ENCODE measurements at regions not wholly inside any gene's neighbourhood (a gene's known extent, or its start where the extent isn't known, plus 50 kb on each side); places are given as distances from the start of the nearest gene placed in this dataset.

DNA sequence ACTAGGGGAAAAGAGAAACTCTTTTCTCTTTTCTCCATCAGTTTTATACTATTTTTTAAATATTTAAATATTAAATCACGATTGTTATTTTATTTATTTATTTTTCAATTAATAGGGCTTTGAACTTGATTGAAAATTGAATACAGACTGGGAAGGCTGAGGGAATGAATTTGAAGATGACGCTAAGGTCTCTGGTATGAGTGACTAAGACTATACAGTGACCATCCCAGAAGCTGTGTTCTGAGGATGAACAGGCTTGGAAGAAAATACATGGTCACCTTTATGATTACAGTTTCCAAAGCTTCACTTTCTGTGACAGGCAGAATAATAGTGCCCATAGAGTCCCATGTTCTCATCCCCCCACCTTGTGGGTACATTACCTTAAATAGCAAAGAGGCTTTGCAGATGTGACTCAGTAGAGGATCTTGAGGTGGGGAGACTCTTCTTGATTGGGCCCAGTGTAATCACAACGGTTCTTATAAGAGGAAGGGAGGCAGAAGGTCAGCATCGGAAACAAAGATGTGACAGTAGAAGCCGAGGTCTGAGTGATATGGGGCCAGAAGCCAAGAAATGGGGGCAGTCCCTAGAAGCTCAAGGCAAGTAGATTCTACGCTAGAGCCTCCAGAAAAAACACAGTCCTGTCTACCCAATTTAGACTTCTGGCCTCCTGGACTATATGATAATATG, 51.0 kb upstream of the LPP start:
- H3K4me3 ChIP-seq = no peak overlapping the region

DNA sequence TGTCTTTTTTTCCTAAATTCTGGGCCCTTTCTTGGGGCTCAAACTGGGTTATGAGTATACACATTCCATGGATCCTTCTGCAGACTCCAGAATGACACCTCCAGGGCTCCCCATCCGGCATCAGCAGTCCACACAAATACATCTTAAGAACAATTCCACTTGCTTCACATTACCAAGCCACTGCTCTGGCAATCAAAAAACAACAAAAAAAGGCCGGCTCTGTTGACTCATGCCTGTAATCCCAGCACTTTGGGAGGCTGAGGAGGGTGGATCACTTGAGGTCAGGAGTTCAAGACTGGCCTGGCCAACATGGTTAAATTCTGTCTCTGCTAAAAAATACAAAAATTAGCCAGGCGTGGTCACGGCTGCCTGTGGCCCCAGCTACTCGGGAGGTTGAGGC, 49.9 kb upstream of the LPP start:
- no peak overlapping the region for H3K27ac ChIP-seq

More for the DNA sequence above, 51.0 kb upstream of the LPP start:
- no peak overlapping the region for H3K27ac ChIP-seq

More for the DNA sequence above, 49.9 kb upstream of the LPP start:
- H3K4me3 ChIP-seq = no peak overlapping the region

Data from skin epidermis (tissue), 12 donors.